BLaER1 treated with 17β-estradiol and CSF1 and Interleukin-3, amounts not matched to agents 10 nM and 100 nM (cell line): ENCODE measurements at regions not wholly inside any gene's neighbourhood (a gene's known extent, or its start where the extent isn't known, plus 50 kb on each side); places are given as distances from the start of the nearest gene placed in this dataset.

ENCODE experiments used
- H3K27ac ChIP-seq, 11 experiments: shearing (Covaris generic); formaldehyde crosslinking; 2 replicates each; pipeline ENCODE4 v1.8.1; 2022
- H3K27me3 ChIP-seq, 11 experiments: shearing (Covaris generic); formaldehyde crosslinking; 2 replicates each; pipeline ENCODE4 v1.8.1; 2022
- H3K36me3 ChIP-seq, 11 experiments: shearing (Covaris generic); formaldehyde crosslinking; 2 replicates each; pipeline ENCODE4 v1.8.1; 2022
- H3K4me1 ChIP-seq, 10 experiments: shearing (Covaris generic); formaldehyde crosslinking; 2 replicates each; pipeline ENCODE4 v1.8.1; 2022
- H3K4me2 ChIP-seq, 11 experiments: shearing (Covaris generic); formaldehyde crosslinking; 2 replicates each; pipeline ENCODE4 v1.8.1; 2022
- H3K4me3 ChIP-seq, 10 experiments: shearing (Covaris generic); formaldehyde crosslinking; 2 replicates each; pipeline ENCODE4 v1.8.1; 2022
- H3K9ac ChIP-seq, 11 experiments: shearing (Covaris generic); formaldehyde crosslinking; 2 replicates each; pipeline ENCODE4 v1.8.1; 2022
- H3K9me3 ChIP-seq, 11 experiments: shearing (Covaris generic); formaldehyde crosslinking; replicated peaks in 1 of 11; 2 replicates each; pipeline ENCODE4 v1.8.1; 2022
- H4K20me1 ChIP-seq, 11 experiments: shearing (Covaris generic); formaldehyde crosslinking; 2 replicates each; pipeline ENCODE4 v1.8.1; 2022
- Cebpa-rat ChIP-seq, 11 experiments: shearing (Covaris generic); IDR thresholded peaks; 2 replicates each; pipeline ENCODE4 v1.8.1; 2022

DNA sequence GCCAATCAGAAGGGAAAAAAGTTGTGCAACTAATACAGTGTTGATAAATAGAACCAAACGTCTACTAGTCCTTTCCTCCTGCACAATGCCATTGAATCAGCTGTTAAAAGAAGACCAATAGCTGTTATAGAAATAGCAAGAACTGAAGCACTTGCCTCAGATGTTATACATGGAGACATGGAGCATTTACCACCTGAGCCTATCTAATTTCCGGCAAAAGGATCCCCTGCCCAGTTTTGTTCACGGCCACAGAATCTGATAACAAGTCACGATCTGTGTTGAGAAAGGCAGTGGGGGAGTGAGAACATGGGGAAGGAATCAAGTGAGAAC, 285.4 kb downstream of the ZEB2 start:
- Histone ChIP-seq H3K27me3 (no peaks in the 10 kb centered on the region), H3K9me3 (no peaks in the 10 kb centered on the region), H3K4me3 (no peak overlapping the region), H4K20me1 (no peaks in the 10 kb centered on the region), H3K4me2 (peak overlapping the region in 4 of 11 experiments; percentile 2 to 60 (median 41); a peak in 5 of 22 replicates), H3K36me3 (peaks cover 0 to 5% (median 0%) of the 10 kb centered on the region in 11 experiments; a peak in 1 of 22 replicates), H3K27ac (no peak overlapping the region), H3K9ac (no peak overlapping the region), H3K4me1 (peaks cover 0 to 84% (median 26%) of the 10 kb centered on the region in 10 experiments; a peak in 14 of 20 replicates)
- TF ChIP-seq Cebpa-rat (IDR thresholded peaks at IDR 0.05) = no peak

DNA sequence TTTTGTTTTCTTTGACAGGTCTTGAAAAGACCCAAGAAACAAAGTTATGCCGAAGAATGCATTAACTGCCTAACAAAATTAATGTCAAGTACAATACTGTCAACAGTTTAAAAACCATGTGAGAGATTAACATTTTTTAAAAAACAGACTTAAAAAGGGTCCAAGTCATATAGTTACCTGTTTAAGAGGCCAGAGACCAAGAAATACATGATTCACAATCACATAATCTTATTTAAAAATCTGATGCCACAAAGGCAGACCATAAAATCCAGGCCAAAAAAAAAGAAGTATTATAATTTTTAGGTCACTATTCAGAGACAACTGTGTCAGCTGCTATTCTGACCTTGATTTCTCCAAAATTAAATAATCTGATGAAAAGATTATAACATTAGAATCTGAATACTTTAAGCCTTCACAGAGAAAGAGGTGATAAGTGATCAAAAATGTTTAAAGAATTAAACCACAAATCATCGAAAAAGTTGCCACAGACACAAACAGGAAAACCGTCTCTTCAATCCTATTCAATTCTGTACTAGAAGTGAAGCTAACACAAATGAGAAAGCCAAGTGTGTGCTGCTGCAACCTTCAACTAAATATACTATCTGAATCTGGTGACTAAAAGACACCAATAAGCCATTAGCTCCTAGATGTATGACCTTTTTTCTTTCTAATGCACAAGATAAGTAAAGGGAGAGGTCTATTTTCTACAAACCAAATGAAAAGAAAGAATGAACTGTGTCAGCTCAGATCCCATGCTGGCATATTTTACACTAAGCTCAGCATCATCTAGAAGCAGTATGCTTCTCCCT, 286.0 kb downstream of the ZEB2 start:
- H3K9me3 ChIP-seq = no peaks in the 10 kb centered on the region
- no peak overlapping the region for H3K9ac ChIP-seq
- peak overlapping the region in 5 of 11 experiments; percentile 4 to 46 (median 12); a peak in 6 of 22 replicates for H3K27ac ChIP-seq
- peak overlapping the region in 7 of 11 experiments; percentile 3 to 66 (median 50); a peak in 13 of 22 replicates for H3K4me2 ChIP-seq
- H3K27me3 ChIP-seq = no peaks in the 10 kb centered on the region
- H3K36me3 ChIP-seq = peaks cover 0 to 5% (median 0%) of the 10 kb centered on the region in 11 experiments; a peak in 1 of 22 replicates
- no peak overlapping the region for H3K4me3 ChIP-seq
- no peak for TF ChIP-seq Cebpa-rat (IDR thresholded peaks at IDR 0.05)
- H4K20me1 ChIP-seq = no peaks in the 10 kb centered on the region
- peaks cover 0 to 79% (median 26%) of the 10 kb centered on the region in 10 experiments; a peak in 14 of 20 replicates for H3K4me1 ChIP-seq

DNA sequence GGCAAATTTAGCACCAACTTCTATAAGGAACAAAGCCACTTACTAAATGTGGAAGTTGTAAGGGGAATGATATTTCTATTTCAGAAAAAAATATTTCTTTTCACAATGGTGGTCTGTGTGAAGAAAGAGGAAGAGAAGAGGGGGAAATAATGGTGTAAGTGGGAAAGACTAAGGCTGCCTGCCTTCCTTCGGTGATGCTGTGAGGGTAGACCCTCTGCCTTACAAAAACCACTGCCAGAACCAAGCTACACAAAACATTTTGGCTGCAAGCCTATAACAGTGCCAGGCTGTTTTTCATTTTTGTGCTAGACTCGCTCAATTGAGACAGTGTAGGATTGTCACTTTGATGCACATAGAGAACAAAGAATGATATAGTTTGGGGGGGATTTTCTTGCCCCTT, 286.6 kb downstream of the ZEB2 start:
- Histone ChIP-seq H3K27me3 (no peaks in the 10 kb centered on the region), H3K9me3 (no peaks in the 10 kb centered on the region), H4K20me1 (no peaks in the 10 kb centered on the region), H3K4me2 (peak overlapping the region in 7 of 11 experiments; percentile 3 to 66 (median 50); a peak in 13 of 22 replicates), H3K36me3 (peaks cover 0 to 9% (median 0%) of the 10 kb centered on the region in 11 experiments; a peak in 2 of 22 replicates), H3K4me3 (no peak overlapping the region), H3K9ac (no peak overlapping the region), H3K4me1 (peaks cover 0 to 73% (median 24%) of the 10 kb centered on the region in 10 experiments; a peak in 14 of 20 replicates), H3K27ac (peak overlapping the region in 5 of 11 experiments; percentile 4 to 46 (median 12); a peak in 5 of 22 replicates)
- TF ChIP-seq Cebpa-rat (IDR thresholded peaks at IDR 0.05) = no peak

- no peak for TF ChIP-seq Cebpa-rat (IDR thresholded peaks at IDR 0.05)
- no peaks in the 10 kb centered on the region for H4K20me1 ChIP-seq
- peak overlapping the region in 2 of 11 experiments; percentile 3 to 10; a peak in 2 of 22 replicates for H3K4me2 ChIP-seq
- peaks cover 0 to 52% (median 16%) of the 10 kb centered on the region in 10 experiments; a peak in 14 of 20 replicates for H3K4me1 ChIP-seq
- no peaks in the 10 kb centered on the region for H3K27me3 ChIP-seq
- no peak overlapping the region for H3K4me3 ChIP-seq
- H3K9me3 ChIP-seq = no peaks in the 10 kb centered on the region
- no peak overlapping the region for H3K27ac ChIP-seq
- peaks cover 0 to 9% (median 0%) of the 10 kb centered on the region in 11 experiments; a peak in 2 of 22 replicates for H3K36me3 ChIP-seq
- H3K9ac ChIP-seq = no peak overlapping the region
Observed at GRCh38 chr2:144230448-144231085, 289.4 kb downstream of the ZEB2 start.

DNA sequence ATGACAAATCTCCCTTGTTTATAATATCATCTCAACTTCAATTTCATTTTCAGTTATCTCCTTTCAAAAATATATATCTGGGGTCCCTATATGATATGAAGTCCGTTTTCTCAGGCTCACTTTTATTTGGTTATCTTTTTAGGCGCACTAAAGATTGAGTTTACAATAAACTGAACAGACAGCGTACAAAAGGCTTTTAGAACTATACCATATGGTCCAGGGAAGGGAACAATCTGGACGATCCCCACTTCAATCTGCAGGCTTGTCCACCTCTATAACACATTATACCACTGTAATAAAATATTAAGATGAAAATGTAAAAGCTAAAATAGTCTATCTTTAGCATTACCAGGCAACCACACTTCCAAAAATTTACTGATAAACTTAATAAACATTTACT, 289.9 kb downstream of the ZEB2 start:
- H3K9me3 ChIP-seq = no peaks in the 10 kb centered on the region
- no peak overlapping the region for H3K9ac ChIP-seq
- H3K36me3 ChIP-seq = peaks cover 0 to 7% (median 0%) of the 10 kb centered on the region in 11 experiments; a peak in 2 of 22 replicates
- H3K4me3 ChIP-seq = no peak overlapping the region
- H3K27ac ChIP-seq = no peak overlapping the region
- no peak overlapping the region for H3K4me2 ChIP-seq
- no peaks in the 10 kb centered on the region for H3K27me3 ChIP-seq
- H3K4me1 ChIP-seq = peaks cover 0 to 46% (median 16%) of the 10 kb centered on the region in 10 experiments; a peak in 14 of 20 replicates
- TF ChIP-seq Cebpa-rat (IDR thresholded peaks at IDR 0.05) = no peak
- no peaks in the 10 kb centered on the region for H4K20me1 ChIP-seq

- peaks cover 0 to 39% (median 14%) of the 10 kb centered on the region in 10 experiments; a peak in 14 of 20 replicates for H3K4me1 ChIP-seq
- H3K4me3 ChIP-seq = no peak overlapping the region
- no peak overlapping the region for H3K9ac ChIP-seq
- TF ChIP-seq Cebpa-rat (IDR thresholded peaks at IDR 0.05) = no peak
- H3K4me2 ChIP-seq = no peak overlapping the region
- H3K27me3 ChIP-seq = no peaks in the 10 kb centered on the region
- no peaks in the 10 kb centered on the region for H3K9me3 ChIP-seq
- H3K36me3 ChIP-seq = peaks cover 0 to 4% (median 0%) of the 10 kb centered on the region in 11 experiments; a peak in 1 of 22 replicates
- no peaks in the 10 kb centered on the region for H4K20me1 ChIP-seq
- no peak overlapping the region for H3K27ac ChIP-seq
Observed at GRCh38 chr2:144229296-144229695, 290.6 kb downstream of the ZEB2 start.

DNA sequence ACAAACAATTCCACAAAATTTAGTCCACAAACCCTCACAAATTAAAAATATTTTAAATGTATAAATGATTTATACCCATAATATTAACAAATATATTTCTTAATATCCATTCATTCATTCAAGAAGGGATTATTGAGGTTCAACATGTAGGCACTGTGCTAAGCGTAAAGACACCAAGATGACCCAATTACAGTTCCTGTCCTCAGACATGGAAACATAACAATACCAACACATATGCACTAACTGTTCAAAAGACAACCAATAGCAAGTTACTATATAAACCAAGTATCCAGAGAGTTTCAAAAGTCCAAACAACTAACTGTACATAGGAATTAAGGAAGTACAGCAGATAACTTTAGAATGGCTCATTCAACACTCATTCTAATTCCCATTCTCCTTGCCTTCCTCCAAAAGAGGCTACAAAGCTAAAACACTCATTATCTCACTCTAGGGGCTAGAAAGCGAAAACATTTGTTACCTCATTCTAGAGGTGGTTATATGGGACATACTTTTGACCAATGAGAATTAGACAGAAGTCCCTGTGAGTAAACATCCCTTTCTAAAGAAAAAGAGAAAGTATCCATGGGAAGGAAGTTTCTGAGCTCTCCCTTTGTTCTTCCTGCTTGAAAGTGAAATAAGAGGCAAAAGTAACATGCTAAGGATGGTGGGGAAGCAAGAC, 292.4 kb downstream of the ZEB2 start:
- peaks cover 0 to 22% (median 0%) of the 10 kb centered on the region in 10 experiments; a peak in 6 of 20 replicates for H3K4me1 ChIP-seq
- peaks cover 0 to 5% (median 0%) of the 10 kb centered on the region in 11 experiments; a peak in 1 of 22 replicates for H3K36me3 ChIP-seq
- no peak overlapping the region for H3K4me3 ChIP-seq
- peak overlapping the region in 2 of 11 experiments; percentile 30 to 35; a peak in 3 of 22 replicates for H3K4me2 ChIP-seq
- no peak overlapping the region for H3K9ac ChIP-seq
- H4K20me1 ChIP-seq = no peaks in the 10 kb centered on the region
- no peaks in the 10 kb centered on the region for H3K9me3 ChIP-seq
- no peak overlapping the region for H3K27ac ChIP-seq
- no peaks in the 10 kb centered on the region for H3K27me3 ChIP-seq
- no peak for TF ChIP-seq Cebpa-rat (IDR thresholded peaks at IDR 0.05)

DNA sequence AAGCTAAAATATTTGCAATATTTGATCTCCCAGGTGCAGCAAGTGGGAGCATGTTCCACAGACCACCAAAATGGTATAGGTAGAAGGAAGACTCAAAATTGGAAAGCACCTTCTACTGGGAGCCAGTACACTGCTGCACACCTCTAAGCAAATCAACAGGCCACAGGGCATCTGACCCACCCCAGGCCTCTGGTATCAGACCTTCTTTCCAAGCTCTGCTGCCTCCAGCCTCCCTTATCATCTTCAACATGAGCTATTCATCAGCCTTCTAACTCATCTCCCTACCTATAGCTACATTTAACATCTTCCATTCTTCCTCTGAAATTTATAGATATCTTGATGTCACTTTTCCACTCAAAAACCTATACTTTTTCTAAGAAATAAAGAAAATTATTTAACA, 294.8 kb downstream of the ZEB2 start:
- Histone ChIP-seq H4K20me1 (no peaks in the 10 kb centered on the region), H3K9ac (no peak overlapping the region), H3K4me2 (no peak overlapping the region), H3K4me1 (peaks cover 0 to 7% (median 0%) of the 10 kb centered on the region in 10 experiments; a peak in 1 of 20 replicates), H3K36me3 (peaks cover 0 to 11% (median 0%) of the 10 kb centered on the region in 11 experiments; a peak in 1 of 22 replicates), H3K4me3 (no peak overlapping the region), H3K27me3 (no peaks in the 10 kb centered on the region), H3K9me3 (no peaks in the 10 kb centered on the region), H3K27ac (no peak overlapping the region)
- no peak for TF ChIP-seq Cebpa-rat (IDR thresholded peaks at IDR 0.05)
